SW 1271 (cell line): ENCODE measurements at regions not wholly inside any gene's neighbourhood (a gene's known extent, or its start where the extent isn't known, plus 50 kb on each side); places are given as distances from the start of the nearest gene placed in this dataset.
"Not testable (repeated sequence)": the region's sequence is repeated elsewhere in the genome, so short reads cannot be mapped to it uniquely, and the experiment has no call there.

Source experiments
- DNase-seq, 2 experiments: peaks; one replicate each; lab custom pipeline; 2025; lab: John Stamatoyannopoulos, UW

- no peak for DNase-seq
These were observed 55.2 kb upstream of the SMARCAD1 start for GRCh38 chr4:94152466-94152865.

- not testable (repeated sequence) for DNase-seq
These were observed 52.3 kb upstream of the SMARCAD1 start for GRCh38 chr4:94155404-94155803.

DNA sequence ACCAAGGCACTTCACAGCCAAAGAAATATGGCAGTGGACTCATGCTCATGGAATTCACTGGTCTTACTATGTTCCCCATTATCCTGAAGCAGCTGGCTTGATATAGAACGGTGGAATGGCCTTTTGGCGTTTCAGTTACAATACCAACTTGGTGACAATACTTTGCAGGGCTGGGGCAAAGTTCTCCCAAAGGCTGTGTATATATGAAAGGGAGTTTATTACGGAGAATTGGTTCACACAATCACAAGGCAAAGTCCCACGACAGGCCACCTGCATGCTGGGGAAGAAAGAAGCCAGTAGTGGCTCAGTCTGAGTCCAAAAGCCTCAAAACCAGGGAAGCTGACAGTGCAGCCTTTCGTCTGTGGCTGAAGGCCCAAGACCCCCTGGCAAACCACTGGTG lies 50.8 kb upstream of the SMARCAD1 start:
- no peak for DNase-seq
